ENCODE measurements at regions not wholly inside any gene's neighbourhood (a gene's known extent, or its start where the extent isn't known, plus 50 kb on each side); places are given as distances from the start of the nearest gene placed in this dataset.

DNA sequence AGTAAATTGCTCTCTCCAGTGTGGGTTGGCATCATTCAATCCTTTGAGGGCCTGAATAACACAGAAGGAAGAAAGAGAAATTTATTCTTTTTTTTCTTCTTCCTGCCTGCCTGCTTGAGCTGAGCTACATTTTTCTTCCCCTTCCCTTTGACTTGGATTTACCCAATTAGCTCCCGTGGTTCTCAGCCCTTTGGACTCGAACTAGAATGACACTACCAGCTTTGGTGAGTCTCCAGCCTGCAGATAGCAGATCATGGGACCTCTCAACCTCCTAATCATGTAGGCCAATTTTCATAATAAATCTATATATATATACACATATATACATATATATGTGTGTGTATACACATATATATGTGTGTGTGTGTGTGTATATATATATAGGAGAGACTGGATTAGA, 128.6 kb downstream of the ISOC1 start:
- Histone ChIP-seq H3K27ac (no peak overlapping the region), H3K4me3 (no peak overlapping the region), H3K9me3 (no peaks in the 10 kb centered on the region), H3K36me3 (no peaks in the 10 kb centered on the region), H3K27me3 (no peaks in the 10 kb centered on the region), H3K4me1 (no peaks in the 10 kb centered on the region)
- intact Hi-C loops (cut with DNase I), result no loop called here
- DNase-seq (ENCODE audit: low spot score in 2 of 2), result no peak
- TF ChIP-seq CTCF (IDR thresholded peaks at IDR 0.05), result no peak

DNA sequence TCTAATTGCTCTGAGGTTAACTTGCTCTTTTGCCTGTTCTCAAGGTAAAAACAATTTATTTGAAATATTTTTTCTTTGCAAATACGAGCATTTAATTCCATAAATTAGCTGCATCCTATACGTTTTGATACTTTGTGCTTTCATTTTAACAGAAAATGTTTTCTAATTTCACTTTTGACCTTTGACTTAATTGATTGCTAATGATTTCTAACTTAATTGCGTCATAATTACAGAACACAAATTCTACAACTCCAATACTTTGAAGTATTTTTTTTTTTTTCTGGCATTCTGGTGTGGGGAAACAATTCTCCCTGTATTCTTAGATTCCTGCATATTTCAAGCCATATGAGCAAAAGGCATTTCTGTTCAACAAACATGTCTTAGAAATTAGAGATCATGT, 134.0 kb downstream of the ISOC1 start:
- no peaks in the 10 kb centered on the region for H3K9me3 ChIP-seq
- H3K27me3 ChIP-seq, result no peaks in the 10 kb centered on the region
- no peak for DNase-seq (ENCODE audit: low spot score in 2 of 2)
- H3K4me1 ChIP-seq, result no peaks in the 10 kb centered on the region
- intact Hi-C loops (cut with DNase I), result no loop called here
- no peaks in the 10 kb centered on the region for H3K36me3 ChIP-seq
- no peak overlapping the region for H3K4me3 ChIP-seq
- no peak overlapping the region for H3K27ac ChIP-seq
- TF ChIP-seq CTCF (IDR thresholded peaks at IDR 0.05), result no peak

GRCh38 chr5:129241755-129242154, 147.2 kb downstream of the ISOC1 start:
- no peak overlapping the region for H3K4me3 ChIP-seq
- H3K27me3 ChIP-seq, result no peaks in the 10 kb centered on the region
- TF ChIP-seq CTCF (IDR thresholded peaks at IDR 0.05), result no peak
- H3K27ac ChIP-seq, result no peak overlapping the region
- H3K9me3 ChIP-seq, result no peaks in the 10 kb centered on the region
- no peaks in the 10 kb centered on the region for H3K4me1 ChIP-seq
- H3K36me3 ChIP-seq, result no peaks in the 10 kb centered on the region
- intact Hi-C loops (cut with DNase I), result no loop called here
- no peak for DNase-seq (ENCODE audit: low spot score in 2 of 2)

DNA sequence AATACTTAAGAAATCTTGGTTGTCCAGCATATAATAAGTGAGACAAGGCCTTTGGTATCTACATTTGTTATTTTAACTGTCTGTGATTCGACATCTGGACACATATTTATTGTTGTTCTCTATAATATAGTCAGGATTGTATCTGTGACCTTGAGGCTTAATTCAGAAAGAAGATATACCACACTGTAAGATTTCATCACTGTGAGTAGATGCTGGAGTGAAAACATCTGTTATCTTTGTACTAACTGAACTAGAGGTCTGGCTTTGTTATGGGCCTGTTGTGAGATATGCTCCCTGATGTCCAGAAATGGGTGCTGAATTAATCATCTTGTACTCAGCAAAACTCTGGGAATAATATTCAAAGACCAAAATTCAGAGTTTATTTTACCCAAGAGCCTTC, 148.5 kb downstream of the ISOC1 start:
- no peak for TF ChIP-seq CTCF (IDR thresholded peaks at IDR 0.05)
- H3K27ac ChIP-seq, result no peak overlapping the region
- no peaks in the 10 kb centered on the region for H3K4me1 ChIP-seq
- H3K4me3 ChIP-seq, result no peak overlapping the region
- H3K9me3 ChIP-seq, result no peaks in the 10 kb centered on the region
- H3K27me3 ChIP-seq, result no peaks in the 10 kb centered on the region
- intact Hi-C loops (cut with DNase I), result no loop called here
- no peak for DNase-seq (ENCODE audit: low spot score in 2 of 2)
- no peaks in the 10 kb centered on the region for H3K36me3 ChIP-seq

GRCh38 chr5:129244478-129244877, 149.9 kb downstream of the ISOC1 start:
- Histone ChIP-seq H3K9me3 (no peaks in the 10 kb centered on the region), H3K36me3 (no peaks in the 10 kb centered on the region), H3K4me3 (no peak overlapping the region), H3K4me1 (no peaks in the 10 kb centered on the region), H3K27me3 (no peaks in the 10 kb centered on the region), H3K27ac (no peak overlapping the region)
- TF ChIP-seq CTCF (IDR thresholded peaks at IDR 0.05), result no peak
- intact Hi-C loops (cut with DNase I), result no loop called here
- no peak for DNase-seq (ENCODE audit: low spot score in 2 of 2)

DNA sequence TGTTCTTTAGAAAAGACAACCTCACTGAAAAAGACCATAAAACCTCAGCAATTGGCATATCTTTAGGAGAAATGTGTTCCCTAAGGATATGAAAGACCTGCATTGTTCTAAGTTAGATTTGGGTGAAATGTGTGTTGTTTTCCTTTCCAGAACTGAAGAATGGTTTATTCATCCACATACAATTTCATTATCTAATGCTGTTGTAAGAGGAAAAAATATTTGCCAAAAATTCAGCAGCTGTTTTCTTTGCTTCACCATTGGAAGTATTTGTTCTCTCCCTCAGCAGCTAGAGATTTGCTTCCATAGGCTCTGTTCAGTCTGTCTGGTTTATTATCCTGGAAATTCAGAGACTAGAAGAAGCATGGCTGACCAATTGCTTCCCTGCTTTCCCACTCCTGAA, 150.9 kb downstream of the ISOC1 start:
- no peaks in the 10 kb centered on the region for H3K9me3 ChIP-seq

More for the DNA sequence above, 150.9 kb downstream of the ISOC1 start:
- H3K27me3 ChIP-seq, result no peaks in the 10 kb centered on the region
- DNase-seq (ENCODE audit: low spot score in 2 of 2), result no peak
- intact Hi-C loops (cut with DNase I), result no loop called here
- H3K4me3 ChIP-seq, result no peak overlapping the region
- H3K27ac ChIP-seq, result peak overlapping the region; percentile 10 to 41
- TF ChIP-seq CTCF (IDR thresholded peaks at IDR 0.05), result no peak
- no peaks in the 10 kb centered on the region for H3K4me1 ChIP-seq
- no peaks in the 10 kb centered on the region for H3K36me3 ChIP-seq
